DMS79 treated with DMSO at 0.1 percent for 48 hours (cell line): ENCODE measurements at regions not wholly inside any gene's neighbourhood (a gene's known extent, or its start where the extent isn't known, plus 50 kb on each side); places are given as distances from the start of the nearest gene placed in this dataset.

Experiments used
- DNase-seq: peaks from one replicate; lab custom pipeline; 2025; lab: John Stamatoyannopoulos, UW

DNA sequence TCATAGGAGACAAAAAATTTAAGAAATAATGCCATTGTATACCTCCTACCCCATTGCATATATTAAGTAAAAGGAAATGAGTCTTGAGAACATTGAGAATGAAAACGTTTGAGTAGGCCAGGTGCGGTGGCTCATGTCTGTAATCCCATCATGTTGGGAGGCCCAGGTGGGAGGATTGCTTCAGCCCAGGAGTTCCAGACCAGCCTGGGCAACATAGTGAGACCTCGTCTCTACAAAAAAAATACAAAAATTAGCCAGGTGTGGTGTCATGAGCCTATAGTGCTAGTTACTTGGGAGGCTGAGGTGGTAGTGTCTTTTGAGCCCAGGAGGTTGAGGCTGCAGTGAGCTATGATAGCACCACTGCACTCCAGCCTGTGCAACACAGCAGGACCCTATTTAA is 107.7 kb upstream of the MGAT5 start:
- DNase-seq: no peak

- DNase-seq: no peak
These were observed 107.3 kb upstream of the MGAT5 start for GRCh38 chr2:134146620-134147019.

DNA sequence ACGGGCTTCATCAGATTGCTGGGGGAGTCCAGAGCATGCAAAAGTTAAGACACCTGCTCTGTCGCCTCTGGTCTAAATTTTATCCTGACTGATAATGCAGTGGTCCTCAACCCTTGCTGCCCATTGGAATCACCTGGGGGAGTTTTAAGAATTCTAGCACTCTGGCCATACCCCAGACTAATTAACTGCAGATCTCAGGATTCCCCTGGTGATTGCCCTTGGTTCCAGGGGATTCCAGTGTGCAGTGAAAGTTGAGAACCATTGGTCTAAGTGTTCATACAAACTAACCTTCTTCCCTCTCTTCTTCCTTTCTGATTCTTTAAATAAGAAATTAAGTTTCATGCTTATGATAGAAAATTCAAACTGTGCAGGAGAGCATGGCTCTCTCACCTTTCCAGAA is 105.7 kb upstream of the MGAT5 start:
- DNase-seq: no peak

- no peak for DNase-seq
These were observed 104.9 kb upstream of the MGAT5 start for GRCh38 chr2:134148843-134149472.

- DNase-seq: no peak
These were observed 104.0 kb upstream of the MGAT5 start for GRCh38 chr2:134149904-134150303.

- DNase-seq: no peak
These were observed 103.1 kb upstream of the MGAT5 start for GRCh38 chr2:134150760-134151159.

- no peak for DNase-seq
These were observed 101.5 kb upstream of the MGAT5 start for GRCh38 chr2:134152045-134153010.

DNA sequence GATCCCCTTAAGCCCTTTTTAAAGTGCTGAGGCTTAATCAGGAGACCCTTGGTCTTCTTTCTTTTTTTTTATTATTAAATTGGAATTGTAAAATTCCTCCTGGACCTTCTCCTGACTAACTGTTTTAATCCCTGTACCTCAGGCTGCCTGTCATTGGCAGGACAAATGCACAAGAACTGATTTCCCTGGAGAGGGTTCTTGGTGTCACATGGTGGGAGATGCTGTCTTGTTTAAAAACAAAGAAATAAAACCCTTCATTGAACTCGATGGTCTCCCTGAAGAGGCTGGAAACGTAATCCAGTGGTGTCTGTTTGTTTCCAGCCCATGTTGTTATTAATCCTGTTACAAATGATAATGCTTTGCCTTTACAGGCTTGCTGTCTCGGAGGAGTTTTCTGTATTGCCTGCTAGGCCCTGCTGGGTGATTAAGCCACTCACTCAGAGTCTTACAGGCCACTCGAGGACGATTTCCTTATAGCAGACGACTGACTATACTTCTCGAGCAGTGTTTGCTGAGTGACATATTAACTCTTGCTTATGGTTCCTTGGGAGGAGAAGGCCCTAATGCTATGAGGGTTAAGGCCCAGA is 100.5 kb upstream of the MGAT5 start:
- no peak for DNase-seq

GRCh38 chr2:134154246-134154645 is 99.6 kb upstream of the MGAT5 start:
- no peak for DNase-seq

DNA sequence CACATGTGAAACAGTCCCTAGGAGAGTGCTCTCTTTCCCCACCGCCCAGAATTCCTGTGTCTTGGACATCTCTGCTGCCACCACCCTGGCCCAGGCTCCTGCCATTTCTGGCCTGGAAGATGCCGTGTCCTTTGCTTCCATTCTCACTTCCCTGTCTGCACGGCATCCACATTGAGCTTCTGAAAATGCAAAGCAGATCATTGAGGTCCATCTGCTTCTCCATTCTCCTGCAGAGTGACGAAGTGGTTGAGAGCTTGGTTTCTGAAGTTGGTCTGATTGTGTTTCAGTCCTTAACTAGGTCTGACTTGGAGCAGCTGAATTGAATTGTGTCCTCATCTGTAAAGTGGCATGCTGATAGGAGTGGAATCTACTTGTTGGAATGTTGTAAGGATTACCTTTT is 98.7 kb upstream of the MGAT5 start:
- DNase-seq: no peak

DNA sequence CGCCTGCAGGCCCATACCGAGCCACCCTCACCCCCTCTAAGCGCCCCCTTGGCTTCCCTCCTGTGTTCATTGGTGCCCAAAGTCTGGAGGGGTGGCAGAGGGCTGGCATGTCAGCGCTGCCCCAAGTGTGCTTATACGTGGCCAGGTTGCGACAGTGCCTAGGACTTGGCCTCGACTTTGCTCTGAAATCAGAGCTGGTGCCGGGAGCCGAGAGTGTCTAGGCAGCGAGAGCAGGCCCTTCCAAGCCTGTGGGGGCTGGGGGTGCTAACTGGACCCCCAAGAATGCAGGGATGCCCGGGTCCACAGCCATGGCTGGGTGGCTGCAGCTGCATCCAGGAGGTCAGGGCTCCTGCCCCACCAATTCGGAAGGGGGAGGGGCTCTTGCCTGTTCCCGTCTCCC is 95.6 kb upstream of the MGAT5 start:
- DNase-seq: no peak

DNA sequence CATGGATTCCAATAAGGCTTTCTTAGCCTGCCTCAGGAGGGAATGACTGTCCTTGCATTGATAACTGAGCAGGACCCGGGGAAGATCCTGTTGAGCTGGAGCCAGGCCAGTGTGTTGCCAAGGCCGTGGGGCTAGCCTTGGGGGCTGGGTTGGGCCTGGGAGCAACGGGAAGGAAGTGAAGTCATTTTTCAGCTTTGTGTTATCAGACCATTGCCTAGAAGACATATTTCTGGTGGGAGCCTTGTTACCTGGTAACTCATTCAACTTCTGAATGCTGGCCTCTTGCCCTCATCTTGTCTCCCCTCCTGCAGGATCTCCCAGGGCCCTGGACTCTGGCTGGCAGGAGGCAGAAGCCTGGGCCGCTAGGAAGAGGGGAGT is 92.7 kb upstream of the MGAT5 start:
- no peak for DNase-seq

- DNase-seq: no peak
These were observed 90.5 kb upstream of the MGAT5 start for GRCh38 chr2:134163336-134163735.

DNA sequence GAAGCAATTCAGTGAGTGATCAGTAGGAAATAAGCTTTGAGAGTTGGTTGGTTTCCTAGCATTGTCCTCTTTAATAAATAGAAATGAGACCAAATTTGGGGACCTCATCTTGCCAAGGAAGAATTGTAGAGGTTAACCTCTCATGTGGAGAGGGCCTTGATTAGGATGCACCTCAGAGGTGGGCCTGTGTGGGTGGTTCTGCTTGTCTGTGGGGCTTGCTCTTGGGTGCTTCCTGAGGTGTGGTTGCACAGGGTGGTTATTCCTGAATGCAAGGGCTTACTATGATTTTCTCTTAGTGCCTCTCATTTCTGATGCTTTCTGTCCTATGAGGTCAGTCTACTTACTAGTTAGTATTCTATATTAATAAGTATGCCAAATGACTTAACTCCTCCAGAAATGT is 89.6 kb upstream of the MGAT5 start:
- no peak for DNase-seq

GRCh38 chr2:134167015-134167414 is 86.9 kb upstream of the MGAT5 start:
- no peak for DNase-seq

DNA sequence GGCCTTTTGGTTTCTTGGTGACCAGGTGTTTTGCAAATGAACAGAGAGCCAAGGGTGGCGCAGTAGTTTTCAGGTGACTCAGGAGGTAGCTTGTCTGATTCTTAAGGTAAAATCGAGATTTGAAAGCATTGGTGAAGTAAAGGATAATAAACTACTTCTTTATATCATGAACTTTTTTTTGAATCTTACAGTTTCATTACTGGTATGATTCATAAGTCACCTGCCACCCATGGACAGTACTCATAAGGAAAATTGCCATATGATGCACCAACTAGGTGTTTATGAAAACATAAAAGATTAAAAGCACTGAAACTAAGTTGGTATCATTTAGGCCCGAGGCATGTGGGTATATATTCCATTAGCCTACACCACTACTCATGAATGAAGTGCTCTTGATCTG is 84.1 kb upstream of the MGAT5 start:
- no peak for DNase-seq

GRCh38 chr2:134170294-134170693 is 83.6 kb upstream of the MGAT5 start:
- DNase-seq: no peak

- DNase-seq: no peak
These were observed 83.2 kb upstream of the MGAT5 start for GRCh38 chr2:134170700-134171099.

DNA sequence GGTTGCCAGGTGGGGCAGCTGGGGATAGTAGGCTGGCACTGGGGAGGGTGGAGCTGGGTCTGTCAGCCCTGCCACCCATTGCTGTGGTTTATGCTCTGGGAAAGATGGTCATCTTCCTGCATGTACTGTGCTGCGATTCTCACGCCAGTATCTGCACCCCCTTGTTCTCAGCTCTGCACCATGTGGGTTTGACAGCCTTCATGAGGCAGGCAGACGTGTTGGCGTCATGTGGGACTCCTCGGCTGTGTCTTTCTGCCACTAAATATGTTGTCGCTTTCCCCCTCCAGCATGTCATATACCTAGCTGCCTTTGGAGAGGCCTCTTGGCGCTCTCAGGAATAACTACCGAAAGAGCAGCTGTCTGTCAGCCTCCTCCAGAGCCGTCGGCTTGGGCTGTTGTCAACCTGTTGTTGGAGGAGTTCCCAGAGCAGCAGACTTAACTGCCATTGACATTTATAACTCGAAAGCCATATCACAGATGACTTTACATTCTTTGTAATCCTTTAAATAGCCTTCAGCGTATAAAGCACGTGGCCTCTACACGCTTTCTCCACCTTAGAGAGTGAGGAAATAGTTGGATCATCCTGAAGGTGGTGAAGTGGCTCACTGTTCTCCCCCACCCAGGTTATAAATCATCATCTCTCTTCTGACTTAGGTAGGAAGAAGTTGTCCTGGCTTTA is 80.4 kb upstream of the MGAT5 start:
- DNase-seq: peak; percentile 82

GRCh38 chr2:134174711-134175110 is 79.2 kb upstream of the MGAT5 start:
- no peak for DNase-seq

- DNase-seq: no peak
These were observed 78.0 kb upstream of the MGAT5 start for GRCh38 chr2:134175834-134176233.

DNA sequence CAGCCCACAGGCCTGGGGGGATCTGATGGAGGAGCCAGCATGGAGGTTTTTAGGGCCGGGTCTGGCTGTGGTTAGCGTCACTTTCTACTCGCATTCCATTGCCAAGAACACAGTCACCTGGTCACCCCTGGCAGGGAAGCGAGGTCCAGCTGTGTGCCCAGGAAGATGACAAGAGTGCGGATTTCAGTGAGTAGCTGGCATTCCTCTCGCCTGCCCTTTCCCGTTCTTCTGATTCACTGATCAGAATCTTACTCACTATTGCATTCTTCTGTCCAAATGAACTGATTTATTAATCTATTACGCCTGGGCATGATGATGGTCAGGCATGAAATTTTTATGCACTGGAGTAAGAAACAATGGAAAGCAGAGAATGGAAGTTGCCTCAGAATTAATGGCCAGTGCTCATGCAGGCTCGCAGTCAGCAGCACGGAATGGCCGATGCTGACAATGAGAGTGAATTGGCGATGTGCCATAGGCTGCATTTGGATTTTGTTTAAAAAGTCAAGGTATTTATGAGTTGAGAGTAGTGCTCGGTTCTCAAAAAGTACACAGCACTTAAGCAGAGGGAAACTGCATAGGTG is 76.4 kb upstream of the MGAT5 start:
- peak; percentile 83 for DNase-seq
